Activated CD4-positive, alpha-beta memory T cell treated with anti-CD3 and anti-CD28 coated beads for 36 hours (primary cell): ENCODE measurements at regions not wholly inside any gene's neighbourhood (a gene's known extent, or its start where the extent isn't known, plus 50 kb on each side); places are given as distances from the start of the nearest gene placed in this dataset.

Experiments used
- CTCF ChIA-PET: fragments of 350-600 bp; sonication (Branson Sonifier 250); formaldehyde crosslinking; loops from one replicate; lab custom pipeline; 2021; ENCODE audit warnings: antibody characterized with exemption, inconsistent platforms; lab: Charles Lee
- POLR2A ChIA-PET: fragments of 350-600 bp; sonication (Branson Sonifier 250); formaldehyde crosslinking; loops from one replicate; lab custom pipeline; 2021; ENCODE audit warnings: antibody characterized with exemption; lab: Charles Lee
- DNase-seq: peaks from one replicate; pipeline ENCODE4 v3.0.0-alpha.2; 2020
- H3K27ac Mint-ChIP-seq: one replicate; pipeline ENCODE4 v1.8.0; 2021; ENCODE audit warnings: mixed read lengths
- H3K27me3 Mint-ChIP-seq: one replicate; pipeline ENCODE4 v1.8.0; 2021; ENCODE audit warnings: mixed read lengths
- H3K36me3 Mint-ChIP-seq: one replicate; pipeline ENCODE4 v1.8.0; 2021; ENCODE audit warnings: mixed read lengths
- H3K4me1 Mint-ChIP-seq: one replicate; pipeline ENCODE4 v1.8.0; 2021; ENCODE audit warnings: low read depth, mixed read lengths
- H3K4me3 Mint-ChIP-seq: one replicate; pipeline ENCODE4 v1.8.0; 2021; ENCODE audit warnings: mild to moderate bottlenecking, mixed read lengths
- H3K9me3 Mint-ChIP-seq: one replicate; pipeline ENCODE4 v1.8.0; 2021; ENCODE audit warnings: mixed read lengths
- intact Hi-C: fragments of 100-400 bp; cut with micrococcal nuclease; formaldehyde crosslinking; loops from one replicate; pipeline ENCODE4 v1.15.1; 2023

DNA sequence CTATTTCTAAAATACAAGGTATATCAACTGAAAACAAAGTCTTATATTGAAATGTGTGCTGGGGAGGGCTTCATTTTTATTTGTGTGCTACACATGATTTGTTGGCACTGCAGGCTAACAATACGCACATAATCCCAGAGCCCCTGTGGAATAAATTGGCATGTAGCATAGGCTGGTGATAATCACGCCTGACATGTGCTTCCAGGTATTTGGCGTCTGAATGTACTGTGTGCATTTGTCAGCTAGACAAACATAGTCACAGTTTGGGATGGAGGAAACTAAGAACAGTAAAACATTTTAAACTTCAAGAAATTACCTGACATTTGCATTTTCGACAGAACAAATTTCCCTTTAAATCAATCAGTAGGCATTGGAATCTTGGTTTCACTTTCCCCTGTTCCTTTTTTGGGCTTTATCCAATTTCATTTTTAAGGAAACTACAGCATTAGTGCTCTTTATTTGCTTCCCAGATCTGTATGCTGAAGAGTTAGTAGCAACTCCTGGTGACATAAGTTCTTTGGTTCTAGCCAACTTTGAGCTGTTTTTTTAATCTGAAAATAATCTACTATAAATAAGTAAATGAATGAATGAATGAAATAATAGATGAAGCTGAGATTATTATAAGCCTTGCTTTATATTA, 472.3 kb downstream of the PDHA2 start:
- intact Hi-C loops, result no loop called here
- H3K4me3 Mint-ChIP-seq, result no peak overlapping the region
- no peaks in the 10 kb centered on the region for H3K4me1 Mint-ChIP-seq
- H3K27ac Mint-ChIP-seq, result no peak overlapping the region
- H3K9me3 Mint-ChIP-seq, result peaks cover 14% of the 10 kb centered on the region
- no peak for DNase-seq
- no peaks in the 10 kb centered on the region for H3K27me3 Mint-ChIP-seq
- ChIA-PET CTCF (no interaction called here), POLR2A (no interaction called here)
- no peaks in the 10 kb centered on the region for H3K36me3 Mint-ChIP-seq

GRCh38 chr4:96315815-96316214, 475.9 kb downstream of the PDHA2 start:
- DNase-seq, result no peak
- no peaks in the 10 kb centered on the region for H3K4me1 Mint-ChIP-seq
- no peak overlapping the region for H3K4me3 Mint-ChIP-seq
- H3K27ac Mint-ChIP-seq, result no peak overlapping the region
- ChIA-PET POLR2A (no interaction called here), CTCF (no interaction called here)
- no peaks in the 10 kb centered on the region for H3K27me3 Mint-ChIP-seq
- no peaks in the 10 kb centered on the region for H3K36me3 Mint-ChIP-seq
- intact Hi-C loops, result no loop called here
- H3K9me3 Mint-ChIP-seq, result no peaks in the 10 kb centered on the region

DNA sequence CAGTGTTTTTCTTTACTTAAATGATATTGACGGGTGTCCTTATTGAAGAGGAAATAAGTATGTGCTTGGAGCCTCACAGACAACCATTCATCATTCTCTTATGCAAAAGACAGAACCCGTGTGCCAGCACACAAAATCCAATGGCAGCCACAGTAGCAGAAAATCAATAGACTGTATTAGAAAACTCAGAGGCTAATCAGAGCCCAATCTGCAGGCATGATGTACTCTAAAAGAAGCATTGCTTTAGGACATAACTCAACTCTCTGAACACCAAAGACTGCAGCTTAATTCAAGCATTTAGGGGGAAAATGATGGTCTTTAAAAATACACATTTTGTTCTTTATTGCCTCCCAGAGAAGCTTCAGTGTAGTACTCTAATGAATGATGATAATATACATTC, 476.9 kb downstream of the PDHA2 start:
- H3K36me3 Mint-ChIP-seq, result no peaks in the 10 kb centered on the region
- POLR2A ChIA-PET, result no interaction called here
- intact Hi-C loops, result no loop called here
- H3K27ac Mint-ChIP-seq, result no peak overlapping the region
- no peaks in the 10 kb centered on the region for H3K4me1 Mint-ChIP-seq
- CTCF ChIA-PET, result no interaction called here
- no peaks in the 10 kb centered on the region for H3K9me3 Mint-ChIP-seq
- DNase-seq, result no peak
- no peak overlapping the region for H3K4me3 Mint-ChIP-seq
- no peaks in the 10 kb centered on the region for H3K27me3 Mint-ChIP-seq

GRCh38 chr4:96317891-96318290, 478.0 kb downstream of the PDHA2 start:
- no peaks in the 10 kb centered on the region for H3K9me3 Mint-ChIP-seq
- H3K27ac Mint-ChIP-seq, result no peak overlapping the region
- intact Hi-C loops, result no loop called here
- H3K4me3 Mint-ChIP-seq, result no peak overlapping the region
- H3K27me3 Mint-ChIP-seq, result no peaks in the 10 kb centered on the region
- no peaks in the 10 kb centered on the region for H3K36me3 Mint-ChIP-seq
- POLR2A ChIA-PET, result no interaction called here
- CTCF ChIA-PET, result interaction anchor here (0.7 kb wide), 1 partner anchor 988 kb away, joined by 4 read pairs; no protein-coding TSS in a partner anchor
- DNase-seq, result no peak
- H3K4me1 Mint-ChIP-seq, result no peaks in the 10 kb centered on the region

- Mint-ChIP-seq H3K9me3 (no peaks in the 10 kb centered on the region), H3K4me1 (no peaks in the 10 kb centered on the region), H3K4me3 (no peak overlapping the region), H3K27me3 (no peaks in the 10 kb centered on the region), H3K36me3 (no peaks in the 10 kb centered on the region), H3K27ac (no peak overlapping the region)
- intact Hi-C loops, result no loop called here
- ChIA-PET POLR2A (no interaction called here), CTCF (no interaction called here)
- DNase-seq, result no peak
Observed at GRCh38 chr4:96326846-96327245, 487.0 kb downstream of the PDHA2 start.

- no peak overlapping the region for H3K27ac Mint-ChIP-seq
- DNase-seq, result no peak
- no peaks in the 10 kb centered on the region for H3K4me1 Mint-ChIP-seq
- CTCF ChIA-PET, result no interaction called here
- intact Hi-C loops, result no loop called here
- POLR2A ChIA-PET, result no interaction called here
- peaks cover 4% of the 10 kb centered on the region for H3K9me3 Mint-ChIP-seq
- no peaks in the 10 kb centered on the region for H3K27me3 Mint-ChIP-seq
- H3K4me3 Mint-ChIP-seq, result no peak overlapping the region
- no peaks in the 10 kb centered on the region for H3K36me3 Mint-ChIP-seq
Observed at GRCh38 chr4:96342196-96342595, 502.3 kb downstream of the PDHA2 start.

GRCh38 chr4:96342790-96343455, 503.0 kb downstream of the PDHA2 start:
- intact Hi-C loops, result no loop called here
- Mint-ChIP-seq H3K4me3 (no peak overlapping the region), H3K27ac (no peak overlapping the region), H3K36me3 (no peaks in the 10 kb centered on the region), H3K4me1 (no peaks in the 10 kb centered on the region), H3K27me3 (no peaks in the 10 kb centered on the region), H3K9me3 (peaks cover 4% of the 10 kb centered on the region)
- CTCF ChIA-PET, result no interaction called here
- POLR2A ChIA-PET, result no interaction called here
- no peak for DNase-seq

DNA sequence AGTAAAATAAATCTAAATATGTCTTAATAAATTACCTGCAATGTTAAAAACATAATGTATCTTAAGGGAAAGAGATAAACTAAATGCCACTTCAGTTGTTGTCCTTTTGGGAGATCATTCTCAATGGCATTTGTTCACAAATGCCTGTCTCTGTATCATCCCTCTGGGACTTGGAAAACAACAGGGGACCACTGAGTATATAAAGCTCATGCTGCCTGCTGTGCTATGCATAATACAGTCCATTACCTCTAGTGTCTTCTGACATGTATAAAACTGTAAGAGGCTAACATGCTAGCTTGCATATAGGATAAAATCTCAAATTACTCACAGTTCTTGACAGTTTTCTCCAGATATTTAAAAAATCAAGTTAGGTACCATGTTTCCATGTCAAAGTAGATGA, 503.9 kb downstream of the PDHA2 start:
- H3K4me3 Mint-ChIP-seq, result no peak overlapping the region
- peaks cover 4% of the 10 kb centered on the region for H3K9me3 Mint-ChIP-seq
- no peak for DNase-seq
- ChIA-PET POLR2A (no interaction called here), CTCF (no interaction called here)
- H3K4me1 Mint-ChIP-seq, result no peaks in the 10 kb centered on the region
- H3K27me3 Mint-ChIP-seq, result no peaks in the 10 kb centered on the region
- H3K36me3 Mint-ChIP-seq, result no peaks in the 10 kb centered on the region
- intact Hi-C loops, result no loop called here
- H3K27ac Mint-ChIP-seq, result no peak overlapping the region

DNA sequence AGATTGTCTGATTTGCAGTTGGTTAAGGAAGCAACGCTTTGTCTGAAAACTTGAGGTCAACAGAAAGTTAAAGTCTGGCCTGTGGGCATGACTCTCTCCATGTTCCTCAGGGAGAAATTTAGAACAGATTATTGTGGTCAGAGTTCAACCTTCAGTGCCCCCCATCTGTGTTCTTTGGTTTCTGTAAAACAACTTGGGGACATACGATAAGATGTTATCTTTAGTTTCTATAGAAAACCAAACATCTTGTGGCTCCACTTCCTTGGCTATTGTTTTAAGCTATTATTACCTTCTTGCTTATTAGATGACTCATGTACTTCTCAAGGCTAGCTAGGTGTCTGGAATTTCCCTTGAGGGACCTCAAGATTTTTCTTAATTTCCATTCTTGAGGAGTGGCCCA, 507.7 kb downstream of the PDHA2 start:
- Mint-ChIP-seq H3K27me3 (no peaks in the 10 kb centered on the region), H3K4me1 (no peaks in the 10 kb centered on the region), H3K36me3 (no peaks in the 10 kb centered on the region), H3K9me3 (peaks cover 7% of the 10 kb centered on the region), H3K4me3 (no peak overlapping the region), H3K27ac (no peak overlapping the region)
- ChIA-PET CTCF (no interaction called here), POLR2A (no interaction called here)
- intact Hi-C loops, result no loop called here
- no peak for DNase-seq

DNA sequence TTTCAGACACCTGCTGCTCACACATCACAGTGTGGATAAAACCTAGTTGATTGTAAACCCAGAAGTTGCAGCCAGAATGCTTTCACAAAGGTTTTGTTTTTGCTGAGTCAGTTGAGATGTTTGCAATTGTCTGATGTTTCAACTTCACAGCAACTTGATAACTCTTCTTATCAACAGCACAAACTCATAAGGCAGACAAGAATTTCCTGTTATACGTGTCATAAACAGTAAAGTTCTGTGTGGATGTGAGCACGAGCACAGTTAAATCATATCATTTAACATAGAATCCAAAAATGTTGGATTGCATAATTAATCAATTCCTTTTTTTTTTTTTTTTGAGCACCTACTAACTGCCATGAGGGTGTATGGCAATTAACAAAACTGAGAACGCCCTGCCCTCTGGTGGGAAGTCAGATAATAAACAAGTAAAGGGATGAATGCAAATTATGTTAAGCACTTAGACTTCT, 512.2 kb downstream of the PDHA2 start:
- no peak overlapping the region for H3K4me3 Mint-ChIP-seq
- intact Hi-C loops, result loop anchor here (5.0 kb wide), 1 partner anchor 1195 kb away; no protein-coding TSS in a partner anchor

GRCh38 chr4:96354036-96354712, 514.3 kb downstream of the PDHA2 start:
- DNase-seq, result no peak
- ChIA-PET POLR2A (no interaction called here), CTCF (no interaction called here)
- Mint-ChIP-seq H3K4me3 (no peak overlapping the region), H3K36me3 (no peaks in the 10 kb centered on the region), H3K4me1 (no peaks in the 10 kb centered on the region), H3K9me3 (peaks cover 2% of the 10 kb centered on the region), H3K27ac (no peak overlapping the region), H3K27me3 (no peaks in the 10 kb centered on the region)
- intact Hi-C loops, result loop anchor here (5.0 kb wide), 1 partner anchor 1197 kb away; no protein-coding TSS in a partner anchor

More for the DNA sequence above, 512.2 kb downstream of the PDHA2 start:
- Mint-ChIP-seq H3K9me3 (peaks cover 2% of the 10 kb centered on the region), H3K27me3 (no peaks in the 10 kb centered on the region), H3K4me1 (no peaks in the 10 kb centered on the region), H3K36me3 (no peaks in the 10 kb centered on the region), H3K27ac (no peak overlapping the region)
- no peak for DNase-seq
- POLR2A ChIA-PET, result no interaction called here
- CTCF ChIA-PET, result interaction anchor here (0.6 kb wide), 1 partner anchor 200 kb away, joined by 3 read pairs; no protein-coding TSS in a partner anchor

- Mint-ChIP-seq H3K9me3 (peaks cover 2% of the 10 kb centered on the region), H3K4me1 (no peaks in the 10 kb centered on the region), H3K4me3 (no peak overlapping the region), H3K27ac (no peak overlapping the region), H3K27me3 (no peaks in the 10 kb centered on the region), H3K36me3 (no peaks in the 10 kb centered on the region)
- CTCF ChIA-PET, result no interaction called here
- DNase-seq, result no peak
- POLR2A ChIA-PET, result no interaction called here
- intact Hi-C loops, result no loop called here
Observed at GRCh38 chr4:96355414-96355813, 515.5 kb downstream of the PDHA2 start.
